SK-N-MC (cell line): ENCODE measurements at regions not wholly inside any gene's neighbourhood (a gene's known extent, or its start where the extent isn't known, plus 50 kb on each side); places are given as distances from the start of the nearest gene placed in this dataset.
"Not testable (repeated sequence)": the region's sequence is repeated elsewhere in the genome, so short reads cannot be mapped to it uniquely, and the experiment has no call there.

Source experiments
- DNase-seq: peaks from one replicate; pipeline ENCODE4 v3.0.0-alpha.2; 2011; ENCODE audit warnings: low read depth, low spot score
- H3K27ac ChIP-seq: fragments of 200-600 bp; sonication (generic); 2 replicates; pipeline ENCODE4 v1.5.1; 2016; ENCODE audit warnings: mixed run types
- H3K36me3 ChIP-seq: fragments of 200-600 bp; sonication (generic); 2 replicates; pipeline ENCODE4 v1.6.1; 2017; ENCODE audit warnings: antibody characterized with exemption, low read length, mixed read lengths; ENCODE audit not compliant: insufficient read depth
- H3K4me3 ChIP-seq: fragments of 200-600 bp; sonication (generic); 2 replicates; pipeline ENCODE4 v1.5.1; 2016
- H3K9ac ChIP-seq: fragments of 200-600 bp; sonication (generic); 2 replicates; pipeline ENCODE4 v1.8.0; 2017; ENCODE audit warnings: mixed run types, mixed read lengths; ENCODE audit not compliant: insufficient read length
- H3K9me3 ChIP-seq: fragments of 200-600 bp; sonication (generic); 2 replicates; pipeline ENCODE4 v1.6.1; 2017; ENCODE audit warnings: low read depth, mild to moderate bottlenecking, antibody characterized with exemption, low read length, moderate library complexity, mixed read lengths
- EZH2 ChIP-seq: fragments of 200-600 bp; sonication (generic); IDR thresholded peaks from one replicate; pipeline ENCODE4 v1.6.1; 2017; ENCODE audit warnings: antibody characterized with exemption
- FOXP2 ChIP-seq: optimal IDR thresholded peaks from 2 replicates; pipeline ENCODE3; 2011; ENCODE audit warnings: mild to moderate bottlenecking, moderate library complexity; ENCODE audit not compliant: insufficient read depth; ENCODE audit errors: extremely low read length, control extremely low read depth
- POLR2AphosphoS5 ChIP-seq: IDR thresholded peaks from 2 replicates; pipeline ENCODE4 v1.6.1; 2012; ENCODE audit warnings: mild to moderate bottlenecking, low read depth, low read length, borderline replicate concordance

- Histone ChIP-seq H3K9me3 (no peaks in the 10 kb centered on the region), H3K4me3 (no peak overlapping the region), H3K27ac (no peak overlapping the region), H3K9ac (no peak overlapping the region), H3K36me3 (no peaks in the 10 kb centered on the region)
- TF ChIP-seq POLR2AphosphoS5 (no peak), FOXP2 (no peak), EZH2 (no peak)
- no peak for DNase-seq
Measured at GRCh38 chr2:123453772-123454171, 571.3 kb upstream of the CNTNAP5 start.

GRCh38 chr2:123455234-123455633 lies 569.9 kb upstream of the CNTNAP5 start:
- DNase-seq, H3K36me3 ChIP-seq, H3K9me3 ChIP-seq, H3K27ac ChIP-seq, H3K9ac ChIP-seq, H3K4me3 ChIP-seq: not testable (repeated sequence)

- Histone ChIP-seq H3K27ac (no peak overlapping the region), H3K4me3 (no peak overlapping the region), H3K9ac (no peak overlapping the region), H3K36me3 (no peaks in the 10 kb centered on the region), H3K9me3 (no peaks in the 10 kb centered on the region)
- no peak for TF ChIP-seq POLR2AphosphoS5
- TF ChIP-seq EZH2 = no peak
- TF ChIP-seq FOXP2 = no peak
- no peak for DNase-seq
Measured at GRCh38 chr2:123456416-123456815, 568.7 kb upstream of the CNTNAP5 start.

- no peak for TF ChIP-seq POLR2AphosphoS5
- no peak for TF ChIP-seq EZH2
- TF ChIP-seq FOXP2 = no peak
- H3K4me3 ChIP-seq = no peak overlapping the region
- H3K27ac ChIP-seq = no peak overlapping the region
- H3K9me3 ChIP-seq = 0 out of 2 replicates have a peak, but pooled peaks cover 3% of the 10 kb centered on the region
- no peak overlapping the region for H3K9ac ChIP-seq
- DNase-seq = no peak
- H3K36me3 ChIP-seq = no peaks in the 10 kb centered on the region
Measured at GRCh38 chr2:123463886-123464285, 561.2 kb upstream of the CNTNAP5 start.

GRCh38 chr2:123468071-123468470 lies 557.0 kb upstream of the CNTNAP5 start:
- 0 out of 2 replicates have a peak, but pooled peaks cover 3% of the 10 kb centered on the region for H3K9me3 ChIP-seq
- no peak for DNase-seq
- H3K4me3 ChIP-seq = no peak overlapping the region
- no peak overlapping the region for H3K9ac ChIP-seq
- no peak for TF ChIP-seq FOXP2
- no peak for TF ChIP-seq EZH2
- TF ChIP-seq POLR2AphosphoS5 = no peak
- H3K36me3 ChIP-seq = no peaks in the 10 kb centered on the region
- no peak overlapping the region for H3K27ac ChIP-seq

GRCh38 chr2:123481406-123481805 lies 543.7 kb upstream of the CNTNAP5 start:
- H3K27ac ChIP-seq = no peak overlapping the region
- no peaks in the 10 kb centered on the region for H3K9me3 ChIP-seq
- no peak for DNase-seq
- H3K4me3 ChIP-seq = no peak overlapping the region
- H3K9ac ChIP-seq = no peak overlapping the region
- no peaks in the 10 kb centered on the region for H3K36me3 ChIP-seq
- TF ChIP-seq POLR2AphosphoS5 = no peak
- TF ChIP-seq EZH2 = no peak
- TF ChIP-seq FOXP2 = no peak

- no peaks in the 10 kb centered on the region for H3K9me3 ChIP-seq
- no peak for TF ChIP-seq FOXP2
- no peak for TF ChIP-seq POLR2AphosphoS5
- TF ChIP-seq EZH2 = no peak
- no peak overlapping the region for H3K9ac ChIP-seq
- no peak for DNase-seq
- no peaks in the 10 kb centered on the region for H3K36me3 ChIP-seq
- H3K4me3 ChIP-seq = no peak overlapping the region
- no peak overlapping the region for H3K27ac ChIP-seq
Measured at GRCh38 chr2:123485056-123485455, 540.0 kb upstream of the CNTNAP5 start.

GRCh38 chr2:123493687-123494086 lies 531.4 kb upstream of the CNTNAP5 start:
- no peak for DNase-seq

GRCh38 chr2:123495241-123495640 lies 529.8 kb upstream of the CNTNAP5 start:
- no peak overlapping the region for H3K27ac ChIP-seq
- no peaks in the 10 kb centered on the region for H3K36me3 ChIP-seq
- TF ChIP-seq FOXP2 = no peak
- no peak for TF ChIP-seq EZH2
- TF ChIP-seq POLR2AphosphoS5 = no peak
- no peaks in the 10 kb centered on the region for H3K9me3 ChIP-seq
- H3K4me3 ChIP-seq = no peak overlapping the region
- no peak overlapping the region for H3K9ac ChIP-seq
- no peak for DNase-seq

More at GRCh38 chr2:123493687-123494086, 531.4 kb upstream of the CNTNAP5 start:
- H3K36me3 ChIP-seq = no peaks in the 10 kb centered on the region
- H3K9me3 ChIP-seq = no peaks in the 10 kb centered on the region
- no peak overlapping the region for H3K4me3 ChIP-seq
- no peak overlapping the region for H3K9ac ChIP-seq
- no peak overlapping the region for H3K27ac ChIP-seq
- no peak for TF ChIP-seq FOXP2
- TF ChIP-seq EZH2 = no peak
- TF ChIP-seq POLR2AphosphoS5 = no peak

GRCh38 chr2:123500346-123500745 lies 524.7 kb upstream of the CNTNAP5 start:
- Histone ChIP-seq H3K36me3 (no peaks in the 10 kb centered on the region), H3K27ac (no peak overlapping the region), H3K9ac (no peak overlapping the region), H3K9me3 (no peaks in the 10 kb centered on the region), H3K4me3 (no peak overlapping the region)
- DNase-seq = no peak
- TF ChIP-seq EZH2 = no peak
- no peak for TF ChIP-seq FOXP2
- no peak for TF ChIP-seq POLR2AphosphoS5
